Stimulated activated CD4-positive, alpha-beta T cell treated with anti-CD3 and anti-CD28 coated beads, Interleukin-1b, Interleukin-23, amount 100 ng/mL, for 4 hours (primary cell): ENCODE measurements at regions not wholly inside any gene's neighbourhood (a gene's known extent, or its start where the extent isn't known, plus 50 kb on each side); places are given as distances from the start of the nearest gene placed in this dataset.
"Not testable (repeated sequence)": the region's sequence is repeated elsewhere in the genome, so short reads cannot be mapped to it uniquely, and the experiment has no call there.

ENCODE experiments used
- DNase-seq, 2 donors: peaks; one replicate each; pipeline ENCODE4 v3.0.0-alpha.2; 2020; ENCODE audit warnings: low read depth in 2 of 2

GRCh38 chr1:58836408-58836807 lies 52.6 kb upstream of the JUN start:
- no peak for DNase-seq

- no peak for DNase-seq
Observed at GRCh38 chr1:58837886-58838285, 54.0 kb upstream of the JUN start.

- no peak for DNase-seq
Observed at GRCh38 chr1:58839147-58839795, 55.4 kb upstream of the JUN start.

- DNase-seq: no peak
Observed at GRCh38 chr1:58839846-58840835, 56.3 kb upstream of the JUN start.

- no peak for DNase-seq
Observed at GRCh38 chr1:58841455-58841854, 57.6 kb upstream of the JUN start.

- no peak for DNase-seq
Observed at GRCh38 chr1:58842941-58843340, 59.1 kb upstream of the JUN start.

GRCh38 chr1:58844176-58844575 lies 60.3 kb upstream of the JUN start:
- DNase-seq: no peak

- DNase-seq: no peak
Observed at GRCh38 chr1:58845942-58846341, 62.1 kb upstream of the JUN start.

GRCh38 chr1:58848818-58849411 lies 65.1 kb upstream of the JUN start:
- no peak for DNase-seq

GRCh38 chr1:58849551-58849950 lies 65.7 kb upstream of the JUN start:
- no peak for DNase-seq

- no peak for DNase-seq
Observed at GRCh38 chr1:58850636-58851035, 66.8 kb upstream of the JUN start.

- no peak for DNase-seq
Observed at GRCh38 chr1:58852731-58853485, 69.1 kb upstream of the JUN start.

GRCh38 chr1:58854576-58854975 lies 70.7 kb upstream of the JUN start:
- DNase-seq: no peak

- no peak for DNase-seq
Observed at GRCh38 chr1:58855274-58856165, 71.7 kb upstream of the JUN start.

GRCh38 chr1:58856281-58856680 lies 72.4 kb upstream of the JUN start:
- DNase-seq: not testable (repeated sequence)

- DNase-seq: peak in 1 of 2 donors; percentile 12
Observed at GRCh38 chr1:58857680-58858673, 74.1 kb upstream of the JUN start.

GRCh38 chr1:58859769-58860485 lies 76.1 kb upstream of the JUN start:
- DNase-seq: no peak

GRCh38 chr1:58861076-58861475 lies 77.2 kb upstream of the JUN start:
- DNase-seq: no peak

GRCh38 chr1:58861506-58861905 lies 77.7 kb upstream of the JUN start:
- DNase-seq: no peak
